ENCODE measurements at regions not wholly inside any gene's neighbourhood (a gene's known extent, or its start where the extent isn't known, plus 50 kb on each side); places are given as distances from the start of the nearest gene placed in this dataset.

DNA sequence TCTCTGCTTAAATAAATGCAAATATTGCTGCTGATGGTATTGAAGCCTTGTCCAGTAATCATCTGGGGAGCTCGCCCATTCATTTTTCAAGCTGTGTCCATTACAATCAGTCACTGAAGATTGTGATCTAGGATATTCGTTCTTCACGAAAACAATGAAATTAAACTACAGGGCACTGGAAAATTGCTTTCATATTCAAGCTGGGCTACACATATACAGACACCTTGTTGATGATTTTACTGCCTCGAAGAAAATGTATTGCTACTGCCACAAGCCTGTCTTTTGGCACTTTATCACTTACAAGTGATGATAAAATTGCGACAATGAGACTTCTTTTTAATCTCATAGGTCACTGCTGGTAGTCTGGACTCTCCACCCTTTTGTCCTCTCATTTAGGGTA, 100.0 kb upstream of the MINDY3 start:
- no peak for TF ChIP-seq TAF1 (IDR thresholded peaks at IDR 0.05; ENCODE audit: borderline replicate concordance, insufficient read depth, low read length)
- no peak for TF ChIP-seq SIN3A (IDR thresholded peaks at IDR 0.05; ENCODE audit: borderline replicate concordance, insufficient read depth, low read length)
- TF ChIP-seq POLR2AphosphoS5 (IDR thresholded peaks at IDR 0.05; ENCODE audit: low read depth, low read length), result no peak
- TF ChIP-seq, protein P1, sequence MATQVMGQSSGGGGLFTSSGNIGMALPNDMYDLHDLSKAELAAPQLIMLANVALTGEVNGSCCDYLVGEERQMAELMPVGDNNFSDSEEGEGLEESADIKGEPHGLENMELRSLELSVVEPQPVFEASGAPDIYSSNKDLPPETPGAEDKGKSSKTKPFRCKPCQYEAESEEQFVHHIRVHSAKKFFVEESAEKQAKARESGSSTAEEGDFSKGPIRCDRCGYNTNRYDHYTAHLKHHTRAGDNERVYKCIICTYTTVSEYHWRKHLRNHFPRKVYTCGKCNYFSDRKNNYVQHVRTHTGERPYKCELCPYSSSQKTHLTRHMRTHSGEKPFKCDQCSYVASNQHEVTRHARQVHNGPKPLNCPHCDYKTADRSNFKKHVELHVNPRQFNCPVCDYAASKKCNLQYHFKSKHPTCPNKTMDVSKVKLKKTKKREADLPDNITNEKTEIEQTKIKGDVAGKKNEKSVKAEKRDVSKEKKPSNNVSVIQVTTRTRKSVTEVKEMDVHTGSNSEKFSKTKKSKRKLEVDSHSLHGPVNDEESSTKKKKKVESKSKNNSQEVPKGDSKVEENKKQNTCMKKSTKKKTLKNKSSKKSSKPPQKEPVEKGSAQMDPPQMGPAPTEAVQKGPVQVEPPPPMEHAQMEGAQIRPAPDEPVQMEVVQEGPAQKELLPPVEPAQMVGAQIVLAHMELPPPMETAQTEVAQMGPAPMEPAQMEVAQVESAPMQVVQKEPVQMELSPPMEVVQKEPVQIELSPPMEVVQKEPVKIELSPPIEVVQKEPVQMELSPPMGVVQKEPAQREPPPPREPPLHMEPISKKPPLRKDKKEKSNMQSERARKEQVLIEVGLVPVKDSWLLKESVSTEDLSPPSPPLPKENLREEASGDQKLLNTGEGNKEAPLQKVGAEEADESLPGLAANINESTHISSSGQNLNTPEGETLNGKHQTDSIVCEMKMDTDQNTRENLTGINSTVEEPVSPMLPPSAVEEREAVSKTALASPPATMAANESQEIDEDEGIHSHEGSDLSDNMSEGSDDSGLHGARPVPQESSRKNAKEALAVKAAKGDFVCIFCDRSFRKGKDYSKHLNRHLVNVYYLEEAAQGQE (IDR thresholded peaks at IDR 0.05; ENCODE audit: insufficient read depth in 1 of 2, low read depth in 2 of 2, low read length in 2 of 2), result no peak

Measured in PFSK-1 (cell line).